SK-N-SH (cell line): ENCODE measurements at regions not wholly inside any gene's neighbourhood (a gene's known extent, or its start where the extent isn't known, plus 50 kb on each side); places are given as distances from the start of the nearest gene placed in this dataset.

ENCODE experiments used
- CTCF ChIP-seq: fragments of 200-600 bp; sonication (generic); IDR thresholded peaks from 2 replicates; pipeline ENCODE4 v1.6.1; 2017; ENCODE audit warnings: antibody characterized with exemption, mild to moderate bottlenecking, moderate library complexity
- FOSL2 ChIP-seq: IDR thresholded peaks from 2 replicates; pipeline ENCODE4 v1.4.0; 2012; ENCODE audit warnings: low read depth, mild to moderate bottlenecking, moderate library complexity, borderline replicate concordance
- FOXJ3 ChIP-seq: sonication (generic); formaldehyde crosslinking; IDR thresholded peaks from 2 replicates; pipeline ENCODE4 v1.5.1; 2020; ENCODE audit warnings: mild to moderate bottlenecking, missing genetic modification reagents

- TF ChIP-seq CTCF (no peak), FOXJ3 (CRISPR knock-in tag) (no peak), FOSL2 (no peak)
These were observed 577.3 kb upstream of the SEMA6D start for GRCh38 chr15:47139965-47140364.
